Smooth muscle cell (in vitro differentiated cells): ENCODE measurements at regions not wholly inside any gene's neighbourhood (a gene's known extent, or its start where the extent isn't known, plus 50 kb on each side); places are given as distances from the start of the nearest gene placed in this dataset.
A peak's percentile ranks its signal among the peaks of the same experiment; 100 is the strongest.

Experiments used
- DNase-seq: peaks from one replicate; lab custom pipeline; 2025; ENCODE audit not compliant: unreplicated experiment; lab: John Stamatoyannopoulos, UW
- H2AFZ ChIP-seq: fragments of 200-600 bp; sonication (generic); 2 replicates; pipeline ENCODE4 v1.6.0; 2016; ENCODE audit warnings: antibody characterized with exemption, low read depth, mild to moderate bottlenecking
- H3F3A ChIP-seq: fragments of 200-600 bp; sonication (generic); 2 replicates; pipeline ENCODE4 v1.6.0; 2017; ENCODE audit warnings: antibody characterized with exemption, low read depth
- H3K27ac ChIP-seq: fragments of 200-600 bp; sonication (generic); 2 replicates; pipeline ENCODE4 v1.5.1; 2016; ENCODE audit warnings: low read depth, mild to moderate bottlenecking
- H3K27me3 ChIP-seq: fragments of 200-600 bp; sonication (generic); 2 replicates; pipeline ENCODE4 v1.6.1; 2016; ENCODE audit warnings: low read depth, mild to moderate bottlenecking
- H3K36me3 ChIP-seq: fragments of 200-600 bp; sonication (generic); 2 replicates; pipeline ENCODE4 v1.5.1; 2016; ENCODE audit warnings: low read depth
- H3K4me1 ChIP-seq: fragments of 200-600 bp; sonication (generic); 2 replicates; pipeline ENCODE4 v1.5.1; 2016; ENCODE audit warnings: low read depth
- H3K4me2 ChIP-seq: fragments of 200-600 bp; sonication (generic); 2 replicates; pipeline ENCODE4 v1.6.0; 2016; ENCODE audit warnings: mild to moderate bottlenecking
- H3K4me3 ChIP-seq: fragments of 200-600 bp; sonication (generic); 2 replicates; pipeline ENCODE4 v1.5.1; 2016; ENCODE audit warnings: mild to moderate bottlenecking
- H3K79me2 ChIP-seq: fragments of 200-600 bp; sonication (generic); 2 replicates; pipeline ENCODE4 v1.6.0; 2016; ENCODE audit warnings: low read depth, mild to moderate bottlenecking
- H3K9ac ChIP-seq: fragments of 200-600 bp; sonication (generic); 2 replicates; pipeline ENCODE4 v1.6.0; 2016; ENCODE audit warnings: low read depth
- H3K9me3 ChIP-seq: fragments of 200-600 bp; sonication (generic); replicated peaks from 2 replicates; pipeline ENCODE4 v1.5.1; 2016; ENCODE audit warnings: low read depth
- H4K20me1 ChIP-seq: fragments of 200-600 bp; sonication (generic); 2 replicates; pipeline ENCODE4 v1.6.0; 2016; ENCODE audit warnings: low read depth
- WGBS: methylation state at CpG from one replicate; pipeline ENCODE4 v1.1.7; 2016; ENCODE audit warnings: low lambda C conversion rate; 5-methylcytosine and 5-hydroxymethylcytosine counted together
- TF ChIP-seq, protein P1 (sequence below): fragments of 200-600 bp; sonication (generic); IDR thresholded peaks from 2 replicates; pipeline ENCODE4 v1.5.1; 2017; ENCODE audit warnings: borderline replicate concordance, mild to moderate bottlenecking, antibody characterized with exemption; ENCODE audit not compliant: insufficient read depth, poor library complexity, severe bottlenecking

DNA sequence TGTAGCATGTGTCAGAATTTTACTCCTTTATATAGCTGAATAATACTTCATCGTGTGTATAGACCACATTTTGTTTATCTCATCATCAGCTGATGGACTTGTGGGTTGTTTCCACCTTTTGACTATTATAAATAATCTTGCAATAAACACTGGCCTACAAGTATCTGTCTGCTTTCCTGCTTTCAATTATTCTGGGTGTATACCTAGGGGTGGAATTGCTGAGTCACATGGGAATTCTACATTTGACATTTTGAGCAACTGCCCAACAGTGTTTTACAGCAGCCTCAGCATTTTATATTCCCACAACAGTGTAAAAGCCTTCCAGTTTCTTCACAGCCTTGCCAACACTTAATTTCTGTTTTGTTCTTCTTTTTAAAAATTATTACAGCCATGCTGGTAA, 200.3 kb upstream of the PRSS1 start:
- DNase-seq: no peak
- Histone ChIP-seq H3K27ac (peak overlapping the region; percentile 4), H3K36me3 (no peaks in the 10 kb centered on the region), H4K20me1 (no peaks in the 10 kb centered on the region), H3K4me3 (no peak overlapping the region), H2AFZ (peak overlapping the region; percentile 24), H3K79me2 (no peaks in the 10 kb centered on the region), H3K4me2 (no peak overlapping the region), H3K27me3 (no peaks in the 10 kb centered on the region), H3K4me1 (no peaks in the 10 kb centered on the region), H3F3A (no peaks in the 10 kb centered on the region), H3K9ac (no peak overlapping the region), H3K9me3 (no peaks in the 10 kb centered on the region)
- WGBS: 85% methylated on average over 1 of the region's 1 CpG
- TF ChIP-seq, protein P1, sequence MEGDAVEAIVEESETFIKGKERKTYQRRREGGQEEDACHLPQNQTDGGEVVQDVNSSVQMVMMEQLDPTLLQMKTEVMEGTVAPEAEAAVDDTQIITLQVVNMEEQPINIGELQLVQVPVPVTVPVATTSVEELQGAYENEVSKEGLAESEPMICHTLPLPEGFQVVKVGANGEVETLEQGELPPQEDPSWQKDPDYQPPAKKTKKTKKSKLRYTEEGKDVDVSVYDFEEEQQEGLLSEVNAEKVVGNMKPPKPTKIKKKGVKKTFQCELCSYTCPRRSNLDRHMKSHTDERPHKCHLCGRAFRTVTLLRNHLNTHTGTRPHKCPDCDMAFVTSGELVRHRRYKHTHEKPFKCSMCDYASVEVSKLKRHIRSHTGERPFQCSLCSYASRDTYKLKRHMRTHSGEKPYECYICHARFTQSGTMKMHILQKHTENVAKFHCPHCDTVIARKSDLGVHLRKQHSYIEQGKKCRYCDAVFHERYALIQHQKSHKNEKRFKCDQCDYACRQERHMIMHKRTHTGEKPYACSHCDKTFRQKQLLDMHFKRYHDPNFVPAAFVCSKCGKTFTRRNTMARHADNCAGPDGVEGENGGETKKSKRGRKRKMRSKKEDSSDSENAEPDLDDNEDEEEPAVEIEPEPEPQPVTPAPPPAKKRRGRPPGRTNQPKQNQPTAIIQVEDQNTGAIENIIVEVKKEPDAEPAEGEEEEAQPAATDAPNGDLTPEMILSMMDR: no peak

DNA sequence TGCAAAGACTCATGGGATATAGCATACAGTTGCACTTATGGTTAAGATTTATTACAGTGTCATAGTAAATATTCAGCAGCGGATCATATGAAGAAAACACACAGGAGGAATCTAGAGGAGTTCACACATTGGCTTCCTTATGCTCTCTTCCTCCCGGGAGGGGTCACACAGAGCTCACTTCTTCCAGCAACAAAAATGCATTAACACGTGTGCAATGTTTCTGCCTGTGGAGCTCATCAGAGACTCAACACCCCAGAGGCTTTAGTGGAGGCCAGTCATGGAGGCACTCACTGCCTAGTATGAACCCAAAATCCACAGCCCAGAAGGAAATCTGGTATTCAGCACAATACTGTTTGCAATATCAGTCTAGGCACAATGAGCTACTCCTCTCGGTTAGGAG, 202.8 kb upstream of the PRSS1 start:
- 99% methylated on average over 4 of the region's 4 CpGs for WGBS
- Histone ChIP-seq H3K4me3 (no peak overlapping the region), H3K36me3 (no peaks in the 10 kb centered on the region), H4K20me1 (no peaks in the 10 kb centered on the region), H3K9ac (no peak overlapping the region), H3F3A (no peaks in the 10 kb centered on the region), H3K4me1 (no peaks in the 10 kb centered on the region), H3K79me2 (no peaks in the 10 kb centered on the region), H3K27me3 (no peaks in the 10 kb centered on the region), H3K4me2 (no peak overlapping the region), H2AFZ (no peak overlapping the region), H3K9me3 (no peaks in the 10 kb centered on the region), H3K27ac (no peak overlapping the region)
- DNase-seq: no peak
- TF ChIP-seq, protein P1: no peak

DNA sequence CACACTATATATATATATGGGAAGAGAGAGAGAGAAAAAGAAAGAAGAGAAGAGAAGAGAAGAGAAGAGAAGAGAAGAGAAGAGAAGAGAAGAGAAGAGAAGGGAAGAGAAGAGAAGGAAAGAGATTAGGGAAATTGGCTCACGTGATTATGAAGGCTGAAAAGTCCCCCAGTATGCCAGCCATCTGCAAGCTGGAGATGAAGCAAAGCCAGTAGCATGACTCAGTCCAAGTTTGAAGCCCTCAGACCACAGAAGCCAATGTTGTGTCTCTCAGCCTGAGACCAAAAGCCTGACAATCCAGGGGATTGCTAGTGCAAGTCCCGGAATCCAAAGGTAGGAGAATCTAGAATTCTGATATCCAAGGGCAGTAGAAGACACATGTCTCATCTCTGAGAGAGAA, 206.3 kb upstream of the PRSS1 start:
- Histone ChIP-seq H3K4me3 (no peak overlapping the region), H3K9me3 (no peaks in the 10 kb centered on the region), H3K79me2 (no peaks in the 10 kb centered on the region), H3F3A (no peaks in the 10 kb centered on the region), H3K36me3 (no peaks in the 10 kb centered on the region), H3K4me2 (peak overlapping the region; percentile 16), H4K20me1 (no peaks in the 10 kb centered on the region), H3K4me1 (no peaks in the 10 kb centered on the region), H2AFZ (no peak overlapping the region), H3K27ac (peak overlapping the region; percentile 22), H3K9ac (no peak overlapping the region), H3K27me3 (no peaks in the 10 kb centered on the region)
- WGBS: 44% methylated on average over 2 of the region's 2 CpGs
- DNase-seq: no peak
- TF ChIP-seq, protein P1: no peak

DNA sequence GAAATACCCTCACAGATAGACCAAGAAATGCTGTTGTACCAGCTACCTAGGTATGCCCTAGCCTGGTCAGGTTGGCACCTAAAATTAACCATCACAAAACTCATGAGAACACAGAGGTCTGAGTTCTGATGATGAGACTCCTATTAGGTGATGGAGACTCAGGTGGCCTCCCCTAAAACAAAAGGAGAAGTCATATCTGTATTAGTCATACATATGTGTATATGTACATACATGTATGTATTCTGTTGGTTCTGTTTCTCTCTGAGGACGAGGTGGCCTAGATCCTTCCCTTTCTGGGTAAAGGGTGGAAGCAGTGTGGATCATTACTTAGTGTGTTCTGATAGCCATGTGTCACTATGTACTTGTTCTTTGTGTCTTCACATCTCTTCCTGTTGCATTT, 207.2 kb upstream of the PRSS1 start:
- Histone ChIP-seq H3K9ac (no peak overlapping the region), H3K4me3 (no peak overlapping the region), H3K79me2 (no peaks in the 10 kb centered on the region), H3K27ac (no peak overlapping the region), H3F3A (no peaks in the 10 kb centered on the region), H3K27me3 (no peaks in the 10 kb centered on the region), H4K20me1 (no peaks in the 10 kb centered on the region), H2AFZ (no peak overlapping the region), H3K9me3 (no peaks in the 10 kb centered on the region), H3K36me3 (no peaks in the 10 kb centered on the region), H3K4me2 (no peak overlapping the region), H3K4me1 (no peaks in the 10 kb centered on the region)
- WGBS: 78% methylated on average over 1 of the region's 1 CpG
- no peak for DNase-seq
- TF ChIP-seq, protein P1: no peak
